Stimulated activated CD4-positive, alpha-beta T cell treated with anti-CD3 and anti-CD28 coated beads, Interleukin-15, amount 100 ng/mL, for 48 hours (primary cell): ENCODE measurements at regions not wholly inside any gene's neighbourhood (a gene's known extent, or its start where the extent isn't known, plus 50 kb on each side); places are given as distances from the start of the nearest gene placed in this dataset.

Experiments used
- DNase-seq, 2 donors: peaks; one replicate each; pipeline ENCODE4 v3.0.0-alpha.2; 2020; ENCODE audit warnings: low read depth in 2 of 2

DNA sequence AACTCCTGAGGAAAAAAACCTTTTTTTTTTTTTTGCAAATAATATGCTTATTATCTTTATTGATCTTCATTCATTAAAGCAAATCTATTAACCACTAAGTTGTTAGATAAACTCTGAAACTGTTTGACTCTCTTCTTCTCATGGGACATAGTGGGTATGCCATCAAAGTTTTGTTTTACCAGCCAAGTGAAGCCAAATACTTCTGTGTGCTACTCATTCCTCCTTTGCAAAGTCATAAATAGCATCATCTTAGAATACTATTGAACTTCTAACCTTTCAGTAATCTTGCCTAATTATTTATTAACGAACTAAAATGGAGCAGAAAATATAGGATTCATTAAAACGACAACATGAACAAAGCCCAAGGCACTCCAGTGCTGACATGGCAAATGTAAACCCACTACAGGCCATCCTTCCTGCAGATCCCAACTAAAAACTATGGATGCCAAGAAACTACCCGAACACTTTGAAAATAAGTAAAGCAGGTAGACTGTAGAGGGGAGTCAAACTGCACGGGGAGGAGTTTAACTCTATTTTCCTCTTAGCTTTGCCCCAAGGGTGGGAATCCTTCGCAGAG, 61.2 kb upstream of the ODAD2 start:
- no peak for DNase-seq

DNA sequence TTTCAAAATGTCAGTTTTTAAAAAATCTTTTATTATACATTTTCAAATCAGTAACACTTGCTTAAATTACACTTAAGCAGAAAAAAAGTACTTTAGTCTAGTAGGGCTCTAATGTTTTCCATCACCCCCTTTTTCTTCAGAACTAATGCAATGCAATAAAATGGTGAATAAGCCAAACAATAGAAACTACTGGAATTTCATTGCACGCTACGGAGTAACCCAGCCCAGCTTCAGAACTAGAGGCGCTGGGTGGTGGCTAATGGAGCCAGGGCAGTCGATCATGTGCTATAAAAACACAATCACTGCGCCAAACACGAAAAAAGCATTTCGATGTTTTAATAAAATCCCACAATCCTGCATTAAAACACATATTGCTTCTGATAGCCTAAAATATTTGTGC, 59.9 kb upstream of the ODAD2 start:
- DNase-seq = no peak

DNA sequence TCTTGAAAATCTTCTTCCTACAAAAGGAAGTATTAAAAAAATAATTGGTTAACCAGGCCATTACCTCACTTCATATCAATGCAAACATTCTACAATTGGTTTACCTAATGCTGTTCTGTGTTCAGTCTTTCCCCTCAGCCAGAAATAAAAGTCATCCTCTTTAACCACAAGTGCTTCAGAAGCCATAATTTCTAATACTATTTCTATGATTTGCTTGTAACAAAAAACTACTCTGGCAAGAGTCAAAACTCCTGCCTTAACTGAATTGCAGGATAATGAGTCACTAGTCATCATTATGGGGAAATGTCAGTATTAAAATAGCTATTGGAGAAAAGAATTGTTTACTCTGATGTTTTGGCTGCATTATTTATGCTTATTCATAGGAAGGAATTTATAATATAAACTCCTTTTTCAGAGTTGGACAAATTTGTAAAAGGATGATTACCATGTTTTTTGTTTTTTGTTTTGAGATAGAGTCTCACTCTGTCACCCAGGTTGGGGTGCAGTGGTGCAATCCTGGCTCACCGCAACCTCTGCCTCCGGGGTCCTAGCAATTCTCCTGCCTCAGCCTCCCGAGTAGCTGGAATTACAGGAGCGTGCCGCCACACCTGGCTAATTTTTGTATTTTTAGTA, 55.5 kb upstream of the ODAD2 start:
- no peak for DNase-seq

DNA sequence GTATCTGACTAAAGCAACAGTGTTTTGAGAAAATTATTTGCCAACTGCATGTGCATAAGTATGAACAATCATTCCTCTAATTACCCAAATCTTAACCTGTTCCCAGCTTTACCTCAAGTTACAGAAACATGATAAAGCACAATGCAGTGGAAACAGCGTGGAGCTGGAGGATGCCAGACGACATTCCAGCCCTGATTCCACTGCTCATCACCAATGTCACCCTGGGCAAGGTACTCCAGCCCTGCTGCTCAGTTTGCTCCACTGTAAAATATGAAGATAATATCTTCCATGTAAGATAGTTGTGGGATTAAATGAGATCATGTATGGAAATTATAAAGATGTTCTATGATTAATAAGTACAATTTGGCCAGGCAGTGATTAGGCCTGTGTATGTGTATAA, 50.4 kb upstream of the ODAD2 start:
- DNase-seq = no peak
